Astrocyte of the cerebellum (primary cell): ENCODE measurements at regions not wholly inside any gene's neighbourhood (a gene's known extent, or its start where the extent isn't known, plus 50 kb on each side); places are given as distances from the start of the nearest gene placed in this dataset.

Experiments used
- DNase-seq: peaks from one replicate; pipeline ENCODE4 v3.0.0-alpha.2; 2011; ENCODE audit warnings: low read depth
- H3K4me3 ChIP-seq: 2 replicates; pipeline ENCODE4 v1.5.1; 2011; ENCODE audit warnings: mild to moderate bottlenecking, low read depth, low read length, moderate library complexity
- in situ Hi-C: cut with HindIII; loops from 2 replicates; pipeline ENCODE4 v1.10.0; 2017; ENCODE audit warnings: low sequenced_read_pairs
- TF ChIP-seq, protein P1 (sequence below): IDR thresholded peaks from 2 replicates; pipeline ENCODE4 v1.5.1; 2012; ENCODE audit warnings: low read length, low read depth, moderate library complexity, mild to moderate bottlenecking; ENCODE audit errors: missing control alignments

GRCh38 chr2:221767106-221768012, 195.3 kb upstream of the EPHA4 start:
- TF ChIP-seq, protein P1, sequence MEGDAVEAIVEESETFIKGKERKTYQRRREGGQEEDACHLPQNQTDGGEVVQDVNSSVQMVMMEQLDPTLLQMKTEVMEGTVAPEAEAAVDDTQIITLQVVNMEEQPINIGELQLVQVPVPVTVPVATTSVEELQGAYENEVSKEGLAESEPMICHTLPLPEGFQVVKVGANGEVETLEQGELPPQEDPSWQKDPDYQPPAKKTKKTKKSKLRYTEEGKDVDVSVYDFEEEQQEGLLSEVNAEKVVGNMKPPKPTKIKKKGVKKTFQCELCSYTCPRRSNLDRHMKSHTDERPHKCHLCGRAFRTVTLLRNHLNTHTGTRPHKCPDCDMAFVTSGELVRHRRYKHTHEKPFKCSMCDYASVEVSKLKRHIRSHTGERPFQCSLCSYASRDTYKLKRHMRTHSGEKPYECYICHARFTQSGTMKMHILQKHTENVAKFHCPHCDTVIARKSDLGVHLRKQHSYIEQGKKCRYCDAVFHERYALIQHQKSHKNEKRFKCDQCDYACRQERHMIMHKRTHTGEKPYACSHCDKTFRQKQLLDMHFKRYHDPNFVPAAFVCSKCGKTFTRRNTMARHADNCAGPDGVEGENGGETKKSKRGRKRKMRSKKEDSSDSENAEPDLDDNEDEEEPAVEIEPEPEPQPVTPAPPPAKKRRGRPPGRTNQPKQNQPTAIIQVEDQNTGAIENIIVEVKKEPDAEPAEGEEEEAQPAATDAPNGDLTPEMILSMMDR, result no peak
- H3K4me3 ChIP-seq, result no peak overlapping the region
- in situ Hi-C loops, result loop anchor here (5.0 kb wide), 1 partner anchor 60 kb away; no protein-coding TSS in a partner anchor
- DNase-seq, result no peak

DNA sequence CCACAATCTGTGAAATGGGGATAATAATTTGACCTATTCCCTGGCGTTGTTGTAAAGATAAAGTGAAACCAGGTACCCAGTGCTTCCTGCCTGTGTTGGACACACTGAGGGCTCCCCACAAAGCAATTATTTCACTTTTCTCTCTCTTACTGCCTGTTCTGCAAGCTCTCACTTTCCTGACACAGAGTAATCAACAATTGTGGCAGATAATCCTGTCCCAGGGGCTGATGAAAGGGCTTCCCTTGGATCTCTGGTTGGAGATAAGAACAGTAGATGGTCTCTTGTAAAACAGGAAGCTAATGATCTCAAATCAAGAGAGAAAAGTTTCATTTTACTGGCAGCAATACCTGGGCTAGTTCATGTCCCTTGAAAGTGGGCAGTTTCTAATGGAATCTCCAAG, 190.4 kb upstream of the EPHA4 start:
- TF ChIP-seq, protein P1, result no peak
- H3K4me3 ChIP-seq, result no peak overlapping the region
- in situ Hi-C loops, result no loop called here
- DNase-seq, result no peak

DNA sequence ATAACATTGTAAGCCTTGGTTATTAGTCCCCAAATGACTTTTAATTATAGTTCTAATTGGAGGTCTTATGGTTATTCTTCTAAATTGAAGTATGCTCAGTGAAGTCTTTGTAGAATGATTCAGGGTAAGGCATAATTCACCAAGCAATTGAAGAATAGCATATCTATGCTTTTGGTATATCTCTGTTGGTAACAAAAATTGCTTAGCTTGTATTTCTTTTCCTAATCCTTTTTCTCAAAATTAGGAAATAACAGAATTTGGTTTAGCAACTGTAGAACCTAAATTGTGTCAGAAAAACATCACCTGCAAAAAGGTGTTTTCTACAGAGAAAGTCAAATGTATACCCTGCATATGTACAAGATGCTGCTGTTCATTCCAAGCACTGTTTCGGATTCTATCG, 189.2 kb upstream of the EPHA4 start:
- TF ChIP-seq, protein P1, result no peak
- in situ Hi-C loops, result no loop called here
- DNase-seq, result no peak
- H3K4me3 ChIP-seq, result no peak overlapping the region

DNA sequence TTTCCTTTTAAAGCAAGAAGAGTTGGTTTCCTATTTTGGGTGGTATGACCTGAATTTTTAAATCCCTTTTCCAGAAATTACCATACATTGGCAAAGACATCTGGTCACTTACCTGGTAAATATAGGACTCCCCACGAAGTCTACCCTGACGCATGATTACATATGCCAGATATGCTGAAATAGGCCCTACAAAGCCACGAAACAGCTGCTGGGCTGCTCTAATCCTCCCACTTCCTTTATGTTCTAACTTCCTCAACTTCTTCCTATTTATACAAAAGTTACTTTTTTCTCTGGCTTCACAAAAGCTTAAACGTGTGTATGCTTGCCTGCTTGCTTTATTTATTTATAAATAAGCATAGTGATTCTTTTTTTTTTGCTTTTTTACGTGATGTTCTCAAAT, 186.0 kb upstream of the EPHA4 start:
- in situ Hi-C loops, result no loop called here
- H3K4me3 ChIP-seq, result no peak overlapping the region
- TF ChIP-seq, protein P1, result no peak
- DNase-seq, result no peak

DNA sequence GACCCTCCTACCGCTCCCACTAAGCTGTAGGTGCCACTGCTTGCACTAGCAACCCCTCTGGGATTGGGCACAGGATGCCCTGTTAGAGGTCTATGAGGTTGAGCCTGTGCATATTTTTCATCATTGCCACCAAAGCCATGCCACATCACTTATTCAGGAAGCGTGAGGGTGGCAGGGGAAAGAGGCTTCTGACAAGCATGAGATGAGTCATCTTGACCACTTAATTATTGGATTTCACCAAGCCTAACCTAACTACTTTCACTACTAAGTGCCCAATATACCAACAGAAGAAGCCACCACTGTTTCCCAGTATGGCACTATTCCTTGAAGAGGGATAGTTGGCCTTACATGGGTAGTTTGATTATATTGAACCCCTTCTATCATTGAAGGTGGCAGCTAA, 181.3 kb upstream of the EPHA4 start:
- TF ChIP-seq, protein P1, result no peak
- no peak for DNase-seq
- H3K4me3 ChIP-seq, result no peak overlapping the region
- in situ Hi-C loops, result no loop called here

DNA sequence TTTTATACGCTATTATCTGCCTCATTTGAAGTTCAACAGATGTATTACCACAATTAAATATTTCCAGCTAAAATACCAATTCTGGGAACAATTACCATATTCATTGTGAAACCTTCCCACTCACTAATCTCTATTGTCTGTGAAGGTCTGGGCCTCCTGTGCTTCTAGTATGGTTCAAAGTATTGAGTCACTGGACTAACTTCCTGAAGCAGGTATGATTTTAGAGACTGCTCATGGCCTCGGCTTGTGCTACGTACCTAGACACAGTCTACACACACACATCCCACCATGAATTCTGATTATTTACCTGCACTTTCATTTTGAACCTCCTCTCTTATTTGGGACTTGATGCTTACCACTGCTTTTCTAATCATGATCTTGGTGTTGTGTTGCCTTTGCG, 180.7 kb upstream of the EPHA4 start:
- in situ Hi-C loops, result no loop called here
- H3K4me3 ChIP-seq, result no peak overlapping the region
- no peak for DNase-seq
- TF ChIP-seq, protein P1, result no peak
